ENCODE measurements at regions not wholly inside any gene's neighbourhood (a gene's known extent, or its start where the extent isn't known, plus 50 kb on each side); places are given as distances from the start of the nearest gene placed in this dataset.

DNA sequence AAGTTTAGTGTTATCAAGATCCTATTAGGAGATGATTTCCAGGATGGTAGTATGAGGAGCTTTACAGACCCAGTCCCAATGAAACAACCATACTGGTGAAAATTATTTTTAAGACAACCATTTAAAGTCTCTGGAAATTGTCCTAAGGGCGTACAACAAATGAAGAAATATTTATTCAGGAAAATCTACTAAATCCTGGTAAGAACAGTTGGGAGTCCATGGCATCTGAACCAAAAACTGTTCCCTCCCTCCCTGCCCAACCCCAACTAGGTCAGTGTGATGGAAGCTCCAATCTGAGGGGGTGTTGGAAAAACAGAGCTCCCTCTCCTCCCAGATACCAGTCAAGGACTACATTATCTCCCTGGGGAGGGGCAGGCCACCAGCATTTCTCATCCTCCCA lies 74.7 kb upstream of the MKLN1 start:
- H3K4me2 ChIP-seq (ENCODE audit: control insufficient read depth, extremely low read depth, insufficient read depth, low read depth, low read length): no peak overlapping the region
- no peak overlapping the region for H3K9ac ChIP-seq (ENCODE audit: control insufficient read depth, extremely low read depth, insufficient read depth, low read length)
- TF ChIP-seq, protein P1, sequence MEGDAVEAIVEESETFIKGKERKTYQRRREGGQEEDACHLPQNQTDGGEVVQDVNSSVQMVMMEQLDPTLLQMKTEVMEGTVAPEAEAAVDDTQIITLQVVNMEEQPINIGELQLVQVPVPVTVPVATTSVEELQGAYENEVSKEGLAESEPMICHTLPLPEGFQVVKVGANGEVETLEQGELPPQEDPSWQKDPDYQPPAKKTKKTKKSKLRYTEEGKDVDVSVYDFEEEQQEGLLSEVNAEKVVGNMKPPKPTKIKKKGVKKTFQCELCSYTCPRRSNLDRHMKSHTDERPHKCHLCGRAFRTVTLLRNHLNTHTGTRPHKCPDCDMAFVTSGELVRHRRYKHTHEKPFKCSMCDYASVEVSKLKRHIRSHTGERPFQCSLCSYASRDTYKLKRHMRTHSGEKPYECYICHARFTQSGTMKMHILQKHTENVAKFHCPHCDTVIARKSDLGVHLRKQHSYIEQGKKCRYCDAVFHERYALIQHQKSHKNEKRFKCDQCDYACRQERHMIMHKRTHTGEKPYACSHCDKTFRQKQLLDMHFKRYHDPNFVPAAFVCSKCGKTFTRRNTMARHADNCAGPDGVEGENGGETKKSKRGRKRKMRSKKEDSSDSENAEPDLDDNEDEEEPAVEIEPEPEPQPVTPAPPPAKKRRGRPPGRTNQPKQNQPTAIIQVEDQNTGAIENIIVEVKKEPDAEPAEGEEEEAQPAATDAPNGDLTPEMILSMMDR (optimal IDR thresholded peaks at IDR 0.05 in 1 of 3, IDR thresholded peaks at IDR 0.05 in 1 of 3, conservative IDR thresholded peaks at IDR 0.05 in 1 of 3; ENCODE audit: extremely low read depth in 1 of 3, insufficient read depth in 2 of 3, low read length in 3 of 3): no peak
- no peak for TF ChIP-seq EZH2 (IDR thresholded peaks at IDR 0.05; ENCODE audit: low read length)
- no peak overlapping the region for H2AFZ ChIP-seq (ENCODE audit: control insufficient read depth, low read length)
- FAIRE-seq: no peak
- H3K9me3 ChIP-seq (ENCODE audit: control insufficient read depth, low read depth, low read length): no peaks in the 10 kb centered on the region
- H3K27me3 ChIP-seq (ENCODE audit: control insufficient read depth, extremely low read depth, insufficient read depth, low read length): no peaks in the 10 kb centered on the region
- H3K9me1 ChIP-seq (ENCODE audit: control insufficient read depth, extremely low read depth, insufficient read depth, low read length): no peaks in the 10 kb centered on the region
- no peaks in the 10 kb centered on the region for H3K4me1 ChIP-seq (ENCODE audit: control insufficient read depth, extremely low read depth, insufficient read depth, low read length)
- H3K27ac ChIP-seq (ENCODE audit: control insufficient read depth, insufficient read depth, low read length): no peak overlapping the region
- H3K4me3 ChIP-seq (ENCODE audit: control insufficient read depth in 2 of 3, extremely low read depth in 1 of 3, insufficient read depth in 2 of 3, low read depth in 1 of 3, low read length in 3 of 3): no peak overlapping the region
- dilution Hi-C loops (cut with MboI; ENCODE audit: extremely low pct_ligation_motif_present, low sequenced_read_pairs): no loop called here
- H3K36me3 ChIP-seq (ENCODE audit: control insufficient read depth in 2 of 2, extremely low read depth in 1 of 2, insufficient read depth in 2 of 2, low read length in 2 of 2): no peaks in the 10 kb centered on the region
- H3K79me2 ChIP-seq (ENCODE audit: control insufficient read depth, insufficient read depth, low read length): no peaks in the 10 kb centered on the region
- no peaks in the 10 kb centered on the region for H4K20me1 ChIP-seq (ENCODE audit: control insufficient read depth, extremely low read depth, insufficient read depth, low read length)
- DNase-seq (ENCODE audit: low read depth, low spot score): no peak

DNA sequence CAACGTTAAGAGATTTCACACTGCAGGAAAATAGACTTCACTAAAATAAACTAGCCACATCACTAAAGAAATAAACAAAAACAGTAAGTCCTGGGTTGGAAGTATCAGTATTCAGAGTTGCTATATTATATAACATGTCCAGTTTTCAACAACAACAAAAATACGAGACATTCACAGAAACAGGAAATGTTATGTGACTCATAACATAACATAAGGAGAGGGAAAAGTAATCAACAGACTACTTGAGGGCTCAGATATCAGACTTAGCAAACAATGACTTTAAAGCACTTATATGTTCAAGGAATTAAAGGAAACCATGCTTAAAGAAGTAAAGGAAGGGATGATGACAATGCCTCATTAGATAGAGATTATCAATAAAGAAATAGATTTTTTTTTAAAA lies 73.5 kb upstream of the MKLN1 start:
- Histone ChIP-seq H3K27me3 (ENCODE audit: control insufficient read depth, extremely low read depth, insufficient read depth, low read length) (no peaks in the 10 kb centered on the region), H3K27ac (ENCODE audit: control insufficient read depth, insufficient read depth, low read length) (no peak overlapping the region), H3K4me1 (ENCODE audit: control insufficient read depth, extremely low read depth, insufficient read depth, low read length) (no peaks in the 10 kb centered on the region), H3K79me2 (ENCODE audit: control insufficient read depth, insufficient read depth, low read length) (no peaks in the 10 kb centered on the region), H2AFZ (ENCODE audit: control insufficient read depth, low read length) (no peak overlapping the region), H3K4me3 (ENCODE audit: control insufficient read depth in 2 of 3, extremely low read depth in 1 of 3, insufficient read depth in 2 of 3, low read depth in 1 of 3, low read length in 3 of 3) (no peak overlapping the region), H3K9ac (ENCODE audit: control insufficient read depth, extremely low read depth, insufficient read depth, low read length) (no peak overlapping the region), H3K4me2 (ENCODE audit: control insufficient read depth, extremely low read depth, insufficient read depth, low read depth, low read length) (no peak overlapping the region), H3K9me3 (ENCODE audit: control insufficient read depth, low read depth, low read length) (no peaks in the 10 kb centered on the region), H3K36me3 (ENCODE audit: control insufficient read depth in 2 of 2, extremely low read depth in 1 of 2, insufficient read depth in 2 of 2, low read length in 2 of 2) (no peaks in the 10 kb centered on the region), H4K20me1 (ENCODE audit: control insufficient read depth, extremely low read depth, insufficient read depth, low read length) (no peaks in the 10 kb centered on the region), H3K9me1 (ENCODE audit: control insufficient read depth, extremely low read depth, insufficient read depth, low read length) (no peaks in the 10 kb centered on the region)
- dilution Hi-C loops (cut with MboI; ENCODE audit: extremely low pct_ligation_motif_present, low sequenced_read_pairs): no loop called here
- FAIRE-seq (no peak), DNase-seq (ENCODE audit: low read depth, low spot score) (no peak)
- no peak for TF ChIP-seq EZH2 (IDR thresholded peaks at IDR 0.05; ENCODE audit: low read length)
- TF ChIP-seq, protein P1 (optimal IDR thresholded peaks at IDR 0.05 in 1 of 3, IDR thresholded peaks at IDR 0.05 in 1 of 3, conservative IDR thresholded peaks at IDR 0.05 in 1 of 3; ENCODE audit: extremely low read depth in 1 of 3, insufficient read depth in 2 of 3, low read length in 3 of 3): no peak

Measured in keratinocyte (primary cell).